H1 (cell line): ENCODE measurements at regions not wholly inside any gene's neighbourhood (a gene's known extent, or its start where the extent isn't known, plus 50 kb on each side); places are given as distances from the start of the nearest gene placed in this dataset.

Experiments
- ATF3 ChIP-seq: IDR thresholded peaks from 2 replicates; pipeline ENCODE4 v1.6.1; 2011; ENCODE audit warnings: low read depth, mild to moderate bottlenecking, low read length; ENCODE audit not compliant: insufficient read depth
- E2F6 ChIP-seq: IDR thresholded peaks from 2 replicates; pipeline ENCODE4 v1.6.1; 2012; ENCODE audit warnings: inconsistent platforms
- EP300 ChIP-seq, 2 experiments: IDR thresholded peaks; 1 replicate in 1 of 2; 2 replicates in 1 of 2; pipeline ENCODE4 v1.6.1; 2011 to 2012; ENCODE audit warnings: low read depth in 2 of 2, low read length in 2 of 2, mild to moderate bottlenecking in 2 of 2, borderline replicate concordance in 1 of 2, inconsistent platforms in 1 of 2, moderate library complexity in 1 of 2
- EZH2 ChIP-seq: fragments of 200-600 bp; sonication (generic); IDR thresholded peaks from 2 replicates; pipeline ENCODE4 v1.7.1; 2012; ENCODE audit warnings: low read depth, mild to moderate bottlenecking, moderate library complexity, low read length, inconsistent platforms; ENCODE audit not compliant: severe bottlenecking
- JUND ChIP-seq: IDR thresholded peaks from 2 replicates; pipeline ENCODE4 v1.6.1; 2011; ENCODE audit warnings: mild to moderate bottlenecking, improper control_type of control experiment, low read length
- TBP ChIP-seq: IDR thresholded peaks from 2 replicates; pipeline ENCODE4 v1.6.1; 2011; ENCODE audit warnings: low read depth, low read length, improper control_type of control experiment

GRCh38 chr12:97336900-97337751 is 125.5 kb upstream of the RMST start (continued):
- TF ChIP-seq ATF3 (no peak), JUND (no peak), EZH2 (no peak), TBP (no peak), E2F6 (no peak), EP300 (IDR thresholded peaks at IDR 0.05; ENCODE audit: borderline replicate concordance in 1 of 2, low read depth in 2 of 2, low read length in 2 of 2) (no peak)
